Activated B cell treated with CpG ODN at 0.5 μM for 24 hours (primary cell): ENCODE measurements at regions not wholly inside any gene's neighbourhood (a gene's known extent, or its start where the extent isn't known, plus 50 kb on each side); places are given as distances from the start of the nearest gene placed in this dataset.

Experiments used
- ATAC-seq: fragments of 200-7000 bp; cut with Tn5 transposase; one replicate; pipeline ENCODE4 v1.10.0; 2021; ENCODE audit warnings: low read depth, mild to moderate bottlenecking, moderate library complexity
- CTCF ChIA-PET: fragments of 350-600 bp; sonication (Branson Sonifier 250); formaldehyde crosslinking; loops from one replicate; lab custom pipeline; 2021; ENCODE audit warnings: antibody characterized with exemption; lab: Charles Lee
- POLR2A ChIA-PET: fragments of 350-600 bp; sonication (Branson Sonifier 250); formaldehyde crosslinking; loops from one replicate; lab custom pipeline; 2021; ENCODE audit warnings: antibody characterized with exemption; lab: Charles Lee
- DNase-seq: peaks from one replicate; pipeline ENCODE4 v3.0.0; 2022
- H3K27ac Mint-ChIP-seq: one replicate; pipeline ENCODE4 v1.8.0; 2020; ENCODE audit warnings: mixed read lengths
- H3K27me3 Mint-ChIP-seq: one replicate; pipeline ENCODE4 v1.8.0; 2021; ENCODE audit warnings: mixed read lengths
- H3K36me3 Mint-ChIP-seq: one replicate; pipeline ENCODE4 v1.8.0; 2021; ENCODE audit warnings: low read depth, mixed read lengths
- H3K4me1 Mint-ChIP-seq: one replicate; pipeline ENCODE4 v1.8.0; 2021; ENCODE audit warnings: mixed read lengths
- H3K4me3 Mint-ChIP-seq: one replicate; pipeline ENCODE4 v1.8.0; 2020; ENCODE audit warnings: mild to moderate bottlenecking, mixed read lengths
- H3K9me3 Mint-ChIP-seq: one replicate; pipeline ENCODE4 v1.8.0; 2020; ENCODE audit warnings: mixed read lengths
- intact Hi-C: fragments of 100-400 bp; cut with micrococcal nuclease; formaldehyde crosslinking; loops from one replicate; pipeline ENCODE4 v1.15.1; 2024
- TF ChIP-seq, protein P1 (sequence below): fragments of 200-600 bp; IDR thresholded peaks from one replicate; pipeline ENCODE4 v1.8.0; 2022; ENCODE audit warnings: antibody characterized with exemption, mild to moderate bottlenecking

DNA sequence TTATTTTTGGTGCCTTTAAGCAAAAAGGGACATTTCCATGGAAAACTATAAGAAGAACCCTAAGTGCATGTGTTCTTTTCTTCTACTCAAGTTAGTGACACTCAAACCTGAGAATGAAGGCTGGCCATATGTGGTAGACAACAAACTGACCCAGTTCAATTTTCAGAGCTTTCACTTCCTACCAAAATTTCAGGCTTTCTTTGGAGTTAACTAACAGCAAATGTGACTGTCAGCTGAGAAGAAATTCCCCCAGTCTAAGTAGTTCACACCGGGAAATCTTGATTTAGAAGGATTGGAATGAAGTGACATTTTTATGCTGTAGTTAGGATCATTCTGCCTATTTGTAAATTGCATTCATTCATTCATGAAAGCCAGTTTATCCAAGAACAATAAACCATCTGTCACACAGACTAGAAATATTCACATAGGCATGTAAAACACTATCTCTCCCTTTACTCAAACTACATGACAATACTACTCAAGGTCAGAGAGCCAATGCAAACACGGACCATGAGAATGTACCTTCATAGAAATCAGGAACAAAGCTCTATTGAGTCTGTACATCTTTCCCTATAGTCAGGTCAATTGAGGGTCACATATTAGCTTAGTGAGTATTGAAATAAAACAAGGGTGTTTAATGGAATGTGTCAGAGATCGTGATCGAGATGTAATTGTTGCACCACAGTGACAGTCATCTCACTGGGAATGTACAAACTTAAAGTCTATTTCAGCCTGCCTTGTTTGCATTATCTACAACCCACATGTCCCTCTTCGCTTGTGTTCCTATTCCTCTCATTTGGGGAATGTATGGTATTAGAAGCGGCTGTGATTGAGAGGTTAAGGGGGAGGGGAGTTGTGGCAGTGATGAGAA, 113.8 kb upstream of the TGFBR2 start:
- DNase-seq (no peak), ATAC-seq (no peak)
- intact Hi-C loops: no loop called here
- Mint-ChIP-seq H3K4me3 (no peak overlapping the region), H3K4me1 (peaks cover 35% of the 10 kb centered on the region), H3K36me3 (peaks cover 6% of the 10 kb centered on the region), H3K9me3 (peaks cover 18% of the 10 kb centered on the region), H3K27ac (no peak overlapping the region), H3K27me3 (no peaks in the 10 kb centered on the region)
- TF ChIP-seq, protein P1, sequence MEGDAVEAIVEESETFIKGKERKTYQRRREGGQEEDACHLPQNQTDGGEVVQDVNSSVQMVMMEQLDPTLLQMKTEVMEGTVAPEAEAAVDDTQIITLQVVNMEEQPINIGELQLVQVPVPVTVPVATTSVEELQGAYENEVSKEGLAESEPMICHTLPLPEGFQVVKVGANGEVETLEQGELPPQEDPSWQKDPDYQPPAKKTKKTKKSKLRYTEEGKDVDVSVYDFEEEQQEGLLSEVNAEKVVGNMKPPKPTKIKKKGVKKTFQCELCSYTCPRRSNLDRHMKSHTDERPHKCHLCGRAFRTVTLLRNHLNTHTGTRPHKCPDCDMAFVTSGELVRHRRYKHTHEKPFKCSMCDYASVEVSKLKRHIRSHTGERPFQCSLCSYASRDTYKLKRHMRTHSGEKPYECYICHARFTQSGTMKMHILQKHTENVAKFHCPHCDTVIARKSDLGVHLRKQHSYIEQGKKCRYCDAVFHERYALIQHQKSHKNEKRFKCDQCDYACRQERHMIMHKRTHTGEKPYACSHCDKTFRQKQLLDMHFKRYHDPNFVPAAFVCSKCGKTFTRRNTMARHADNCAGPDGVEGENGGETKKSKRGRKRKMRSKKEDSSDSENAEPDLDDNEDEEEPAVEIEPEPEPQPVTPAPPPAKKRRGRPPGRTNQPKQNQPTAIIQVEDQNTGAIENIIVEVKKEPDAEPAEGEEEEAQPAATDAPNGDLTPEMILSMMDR: no peak
- ChIA-PET CTCF (no interaction called here), POLR2A (interaction anchor here (0.7 to 1.2 kb wide), 2 partner anchors 15 to 85 kb away, joined by 3 to 4 read pairs; no protein-coding TSS in a partner anchor)

DNA sequence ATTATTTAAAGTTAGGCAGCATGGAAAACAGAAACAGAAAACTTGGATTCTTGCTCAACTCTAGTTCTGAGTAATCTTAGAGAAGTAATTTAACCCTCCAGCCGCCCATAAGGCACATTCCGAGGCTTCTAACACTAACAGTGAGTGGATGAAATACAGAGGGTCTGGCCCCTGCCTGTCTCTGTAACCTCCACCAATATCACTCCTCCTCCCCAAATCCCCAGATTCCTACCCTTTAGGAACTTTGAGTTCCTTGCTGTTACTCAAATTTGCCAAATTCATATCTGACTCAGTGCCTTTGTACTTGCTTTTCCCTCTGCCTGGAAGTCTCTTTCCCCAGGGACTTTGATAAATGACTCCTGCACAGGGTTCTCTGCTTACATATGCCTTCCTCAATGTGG, 112.5 kb upstream of the TGFBR2 start:
- H3K27ac Mint-ChIP-seq: no peak overlapping the region

DNA sequence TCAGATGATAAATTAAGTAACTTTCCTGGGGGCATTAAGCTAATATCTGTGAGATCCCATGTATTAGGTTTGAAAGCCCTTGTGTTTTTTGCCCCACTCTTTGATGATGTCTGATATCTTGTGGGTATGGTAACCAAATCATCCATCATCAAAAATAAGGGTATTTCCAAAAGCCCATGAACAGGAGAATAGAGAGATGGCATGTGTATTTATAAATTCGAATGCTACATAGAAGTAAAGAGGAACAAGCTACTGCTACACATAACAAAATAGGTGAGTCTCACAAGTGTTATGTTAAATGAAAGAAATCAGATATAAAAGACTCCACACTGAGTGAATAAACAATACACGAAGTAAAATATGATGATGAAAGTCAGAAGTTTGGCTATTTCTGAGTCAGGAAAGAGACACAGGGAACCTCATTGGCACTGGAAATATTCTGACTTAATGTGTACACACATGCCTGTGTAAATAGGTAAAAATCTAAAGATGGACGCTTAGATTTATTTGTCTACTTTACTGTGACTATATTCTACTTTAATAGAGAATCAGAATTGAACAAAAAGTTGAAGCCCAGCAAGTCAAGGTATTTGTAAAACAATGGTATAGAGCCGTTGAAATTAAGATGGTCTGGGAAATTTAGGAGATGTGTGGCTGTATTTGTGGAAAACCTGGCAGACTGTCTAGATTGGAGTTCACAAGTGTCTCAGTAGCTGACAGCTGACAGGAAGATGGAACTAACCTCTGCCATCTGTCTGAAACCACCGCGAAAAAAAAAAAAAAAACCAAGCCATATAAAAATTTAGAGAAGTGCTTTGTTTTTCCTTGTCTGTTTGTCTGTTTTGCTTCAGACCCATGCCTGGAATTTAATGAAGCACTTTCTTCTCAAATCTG, 111.0 kb upstream of the TGFBR2 start:
- intact Hi-C loops: no loop called here
- ATAC-seq (peak; percentile 76), DNase-seq (no peak)
- H3K4me1 Mint-ChIP-seq: peaks cover 53% of the 10 kb centered on the region
- ChIA-PET CTCF (interaction anchor here (0.5 kb wide), 1 partner anchor 171 kb away, joined by 3 read pairs; no protein-coding TSS in a partner anchor), POLR2A (interaction anchor here (0.7 to 1.7 kb wide), 7 partner anchors 17 to 183 kb away, joined by 3 to 7 read pairs (median 4); no protein-coding TSS in a partner anchor)
- peak overlapping the region; percentile 74 for H3K27ac Mint-ChIP-seq
- peak overlapping the region; percentile 61 for H3K4me3 Mint-ChIP-seq
- H3K9me3 Mint-ChIP-seq: no peaks in the 10 kb centered on the region
- H3K27me3 Mint-ChIP-seq: no peaks in the 10 kb centered on the region
- TF ChIP-seq, protein P1: no peak
- no peaks in the 10 kb centered on the region for H3K36me3 Mint-ChIP-seq

More for the DNA sequence above, 112.5 kb upstream of the TGFBR2 start:
- no peak overlapping the region for H3K4me3 Mint-ChIP-seq
- TF ChIP-seq, protein P1: no peak
- H3K4me1 Mint-ChIP-seq: peaks cover 42% of the 10 kb centered on the region
- ATAC-seq (no peak), DNase-seq (no peak)
- H3K27me3 Mint-ChIP-seq: no peaks in the 10 kb centered on the region
- peaks cover 9% of the 10 kb centered on the region for H3K9me3 Mint-ChIP-seq
- CTCF ChIA-PET: no interaction called here
- POLR2A ChIA-PET: no interaction called here
- intact Hi-C loops: no loop called here
- H3K36me3 Mint-ChIP-seq: peaks cover 5% of the 10 kb centered on the region

DNA sequence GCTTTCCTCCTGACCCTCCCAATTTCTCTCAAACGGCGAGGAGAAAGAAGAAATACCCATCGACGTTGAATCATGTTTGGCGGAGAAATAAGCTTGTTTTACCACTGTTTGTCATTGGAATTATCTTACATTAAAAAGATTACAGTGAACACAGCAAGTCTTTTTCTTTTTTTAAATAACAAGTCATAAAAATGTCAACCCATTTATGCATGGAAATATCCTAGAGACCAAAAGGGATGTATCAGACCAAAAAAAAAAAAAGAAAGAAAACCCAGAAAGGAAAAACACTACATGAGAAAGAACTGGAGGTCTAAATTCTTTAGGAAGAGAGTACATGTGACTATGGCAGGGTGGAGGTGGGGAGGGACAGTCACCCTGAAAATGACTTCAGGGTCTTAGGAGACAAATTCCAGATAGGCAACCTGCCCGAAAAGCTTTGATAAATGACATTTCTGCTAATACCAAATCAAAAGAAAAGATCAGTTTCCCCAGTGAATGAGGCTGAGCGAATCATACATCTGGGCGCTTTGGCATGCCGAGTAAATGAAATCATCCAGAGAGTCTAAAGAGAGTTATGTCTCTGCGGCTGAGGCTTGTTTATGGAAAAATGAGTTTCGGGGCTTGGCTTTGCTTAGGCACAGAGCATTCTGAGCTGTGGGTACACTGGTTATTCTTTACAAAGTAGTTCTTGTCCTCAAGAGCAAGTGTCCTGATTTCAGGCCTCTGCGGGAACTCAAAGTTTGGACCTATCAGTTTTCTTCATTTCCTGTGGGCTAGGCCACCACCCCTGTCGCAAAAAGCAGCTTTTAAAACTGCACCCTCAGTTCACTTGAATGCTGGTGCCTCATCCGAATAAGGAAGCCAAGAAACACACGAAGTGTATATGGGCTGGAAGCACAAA, 110.1 kb upstream of the TGFBR2 start:
- Mint-ChIP-seq H3K4me3 (peak overlapping the region; percentile 61), H3K27ac (peak overlapping the region; percentile 74), H3K4me1 (peaks cover 62% of the 10 kb centered on the region), H3K9me3 (no peaks in the 10 kb centered on the region), H3K36me3 (no peaks in the 10 kb centered on the region), H3K27me3 (no peaks in the 10 kb centered on the region)
- CTCF ChIA-PET: interaction anchor here (0.6 kb wide), 1 partner anchor 110 kb away, joined by 3 read pairs; the partner anchor contains the start of gene TGFBR2
- TF ChIP-seq, protein P1: no peak
- ATAC-seq (no peak), DNase-seq (no peak)
- POLR2A ChIA-PET: interaction anchor here (0.7 to 1.7 kb wide), 4 partner anchors 18 to 139 kb away, joined by 3 to 7 read pairs (median 4); no protein-coding TSS in a partner anchor
- intact Hi-C loops: no loop called here
